ENCODE measurements at regions not wholly inside any gene's neighbourhood (a gene's known extent, or its start where the extent isn't known, plus 50 kb on each side); places are given as distances from the start of the nearest gene placed in this dataset.
"Not testable (repeated sequence)": the region's sequence is repeated elsewhere in the genome, so short reads cannot be mapped to it uniquely, and the experiment has no call there.

- in situ Hi-C loops (cut with MboI; ENCODE audit: low pct_unique_long_range_greater_than_20kb, low sequenced_read_pairs); DNase-seq: not testable (repeated sequence)
These were observed 674.6 kb upstream of the CTNND2 start for GRCh38 chr5:12578803-12579202.

DNA sequence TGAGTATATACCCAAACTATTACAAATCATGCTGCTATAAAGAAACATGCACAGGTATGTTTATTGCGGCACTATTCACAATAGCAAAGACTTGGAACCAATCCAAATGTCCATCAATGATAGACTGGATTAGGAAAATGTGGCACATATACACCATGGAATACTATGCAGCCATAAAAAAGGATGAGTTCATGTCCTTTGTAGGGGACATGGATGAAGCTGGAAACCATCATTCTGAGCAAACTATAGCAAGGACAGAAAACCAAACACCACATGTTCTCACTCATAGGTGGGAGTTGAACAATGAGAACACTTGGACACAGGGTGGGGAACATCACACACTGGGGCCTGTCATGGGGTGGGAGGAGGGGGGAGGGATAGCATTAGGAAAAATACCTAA, 672.7 kb upstream of the CTNND2 start:
- in situ Hi-C loops (cut with MboI; ENCODE audit: low pct_unique_long_range_greater_than_20kb, low sequenced_read_pairs); DNase-seq: not testable (repeated sequence)

- not testable (repeated sequence) for DNase-seq
These were observed 670.2 kb upstream of the CTNND2 start for GRCh38 chr5:12574298-12575093.

DNA sequence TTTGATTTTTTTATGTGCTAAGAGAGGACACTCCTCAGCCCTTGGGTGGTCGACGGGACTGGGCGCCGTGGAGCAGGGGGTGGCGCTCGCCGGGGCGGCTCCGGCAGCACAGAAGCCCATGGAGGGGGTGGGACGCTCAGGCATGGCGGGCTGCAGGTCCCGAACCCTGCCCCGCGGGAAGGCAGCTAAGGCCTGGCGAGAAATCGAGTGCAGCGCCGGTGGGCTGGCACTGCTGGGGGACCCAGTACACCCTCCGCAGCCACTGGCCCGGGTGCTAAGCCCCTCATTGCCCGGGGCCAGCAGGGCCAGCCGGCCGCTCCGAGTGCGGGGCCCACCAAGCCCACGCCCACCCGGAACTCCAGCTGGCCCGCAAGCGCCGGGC, 669.7 kb upstream of the CTNND2 start:
- DNase-seq; in situ Hi-C loops (cut with MboI; ENCODE audit: low pct_unique_long_range_greater_than_20kb, low sequenced_read_pairs): not testable (repeated sequence)

More at GRCh38 chr5:12574298-12575093, 670.2 kb upstream of the CTNND2 start:
- in situ Hi-C loops (cut with MboI; ENCODE audit: low pct_unique_long_range_greater_than_20kb, low sequenced_read_pairs): not testable (repeated sequence)

DNA sequence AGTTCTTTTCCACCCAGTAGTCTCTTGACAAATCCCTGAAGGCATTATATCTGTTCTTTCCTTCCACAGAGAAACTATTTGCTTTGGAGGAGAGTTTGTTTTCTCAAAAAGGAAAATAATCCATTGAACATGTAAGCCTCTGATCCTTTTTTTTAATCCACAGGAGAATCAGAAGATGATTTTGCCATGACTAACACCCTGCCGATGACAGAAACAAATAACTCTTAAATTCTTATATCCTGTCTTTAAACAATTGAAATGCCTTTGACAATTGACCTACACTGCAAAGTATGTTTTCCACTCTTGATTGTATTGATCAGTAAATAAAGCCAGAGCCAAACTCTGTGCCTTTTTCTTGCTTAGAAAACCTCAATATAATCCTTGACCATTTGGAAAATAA, 666.4 kb upstream of the CTNND2 start:
- in situ Hi-C loops (cut with MboI; ENCODE audit: low pct_unique_long_range_greater_than_20kb, low sequenced_read_pairs): no loop called here

DNA sequence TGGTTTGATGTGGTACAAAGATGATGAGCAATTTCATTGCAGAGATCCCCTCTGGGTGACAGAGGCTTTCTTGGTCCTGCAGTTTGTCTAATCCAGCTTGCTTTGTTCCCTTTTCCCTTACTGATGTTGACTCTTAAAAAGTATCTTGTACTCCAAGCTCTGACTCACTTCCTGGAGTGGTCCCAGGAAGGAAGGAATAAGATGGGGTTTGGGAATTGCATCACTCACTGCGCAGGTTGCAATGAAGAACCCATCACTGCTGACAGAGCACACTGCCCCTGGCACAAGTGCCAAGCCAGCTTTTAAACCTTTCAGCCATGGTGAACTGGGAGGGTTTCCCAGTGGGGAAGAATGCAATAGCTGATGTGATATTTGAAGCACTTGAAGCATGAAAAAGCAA, 662.2 kb upstream of the CTNND2 start:
- DNase-seq: no peak
- in situ Hi-C loops (cut with MboI; ENCODE audit: low pct_unique_long_range_greater_than_20kb, low sequenced_read_pairs): no loop called here

More for the DNA sequence above, 666.4 kb upstream of the CTNND2 start:
- DNase-seq: no peak

- DNase-seq: no peak
- in situ Hi-C loops (cut with MboI; ENCODE audit: low pct_unique_long_range_greater_than_20kb, low sequenced_read_pairs): no loop called here
These were observed 652.8 kb upstream of the CTNND2 start for GRCh38 chr5:12557012-12557411.

GRCh38 chr5:12526113-12526512, 621.9 kb upstream of the CTNND2 start:
- no peak for DNase-seq
- in situ Hi-C loops (cut with MboI; ENCODE audit: low pct_unique_long_range_greater_than_20kb, low sequenced_read_pairs): no loop called here

GRCh38 chr5:12522116-12522515, 617.9 kb upstream of the CTNND2 start:
- no peak for DNase-seq
- in situ Hi-C loops (cut with MboI; ENCODE audit: low pct_unique_long_range_greater_than_20kb, low sequenced_read_pairs): no loop called here

GRCh38 chr5:12504983-12505382, 600.7 kb upstream of the CTNND2 start:
- in situ Hi-C loops (cut with MboI; ENCODE audit: low pct_unique_long_range_greater_than_20kb, low sequenced_read_pairs); DNase-seq: not testable (repeated sequence)

GRCh38 chr5:12488161-12488560, 583.9 kb upstream of the CTNND2 start:
- no peak for DNase-seq
- in situ Hi-C loops (cut with MboI; ENCODE audit: low pct_unique_long_range_greater_than_20kb, low sequenced_read_pairs): no loop called here

- DNase-seq: no peak
- in situ Hi-C loops (cut with MboI; ENCODE audit: low pct_unique_long_range_greater_than_20kb, low sequenced_read_pairs): no loop called here
These were observed 576.2 kb upstream of the CTNND2 start for GRCh38 chr5:12480487-12480886.

- no peak for DNase-seq
- in situ Hi-C loops (cut with MboI; ENCODE audit: low pct_unique_long_range_greater_than_20kb, low sequenced_read_pairs): no loop called here
These were observed 573.3 kb upstream of the CTNND2 start for GRCh38 chr5:12477554-12477953.

DNA sequence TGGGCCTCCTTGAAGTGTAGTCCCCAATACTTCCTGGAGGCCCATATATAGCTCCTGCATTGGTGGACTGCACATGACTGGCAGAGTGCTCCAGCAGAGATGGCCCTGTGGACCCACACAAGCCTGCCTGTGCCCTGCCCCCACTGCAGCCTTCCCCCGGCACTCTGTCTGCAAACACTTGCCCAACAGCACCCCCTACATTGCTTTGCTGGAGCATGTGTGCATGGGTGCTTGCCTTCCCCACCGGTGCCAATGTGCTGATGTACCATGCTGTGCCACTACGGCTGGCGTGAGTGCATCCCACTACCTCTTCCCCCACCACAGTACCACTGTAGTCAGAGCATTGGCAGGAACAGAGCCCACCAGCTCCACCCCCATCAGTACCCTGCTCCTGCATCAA, 563.6 kb upstream of the CTNND2 start:
- in situ Hi-C loops (cut with MboI; ENCODE audit: low pct_unique_long_range_greater_than_20kb, low sequenced_read_pairs): no loop called here
- no peak for DNase-seq

DNA sequence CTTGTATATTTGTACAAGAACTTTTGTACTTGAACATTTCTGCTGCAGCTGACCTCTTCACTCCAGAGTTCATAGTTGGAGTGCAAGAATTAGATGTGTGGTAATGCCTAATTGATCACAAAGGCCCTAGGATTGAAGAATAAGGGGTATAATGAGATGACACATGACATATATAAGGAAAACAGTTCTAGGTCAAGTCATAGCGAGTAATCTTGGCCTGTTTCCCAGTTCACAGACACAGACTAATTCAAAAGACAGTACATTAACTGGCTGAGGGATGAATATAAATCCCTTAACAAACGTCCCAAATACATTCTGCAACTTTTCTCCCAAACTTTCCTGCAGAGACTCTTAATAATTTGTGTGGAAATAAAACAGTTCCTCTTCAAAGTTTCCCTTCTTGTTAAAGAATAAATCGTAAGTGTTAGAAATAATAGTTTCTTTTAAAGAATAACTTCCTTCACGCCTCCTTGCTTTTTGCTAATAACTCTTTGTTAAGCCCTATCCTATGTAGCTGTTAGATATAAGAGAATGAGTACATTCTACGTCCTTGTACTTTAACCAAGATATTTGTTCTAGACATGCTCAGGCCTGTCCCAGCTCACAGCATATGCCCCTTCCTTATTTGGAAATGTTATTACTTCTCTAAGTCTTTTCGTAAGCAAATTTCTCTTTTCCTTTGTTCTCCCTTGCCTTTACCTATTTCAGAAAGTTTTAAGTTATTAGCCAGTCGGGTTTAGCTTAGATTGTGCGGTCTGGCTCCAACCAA, 556.4 kb upstream of the CTNND2 start:
- DNase-seq: peak; percentile 2
- in situ Hi-C loops (cut with MboI; ENCODE audit: low pct_unique_long_range_greater_than_20kb, low sequenced_read_pairs): no loop called here

- in situ Hi-C loops (cut with MboI; ENCODE audit: low pct_unique_long_range_greater_than_20kb, low sequenced_read_pairs): no loop called here
- DNase-seq: no peak
These were observed 555.1 kb upstream of the CTNND2 start for GRCh38 chr5:12459326-12459725.

DNA sequence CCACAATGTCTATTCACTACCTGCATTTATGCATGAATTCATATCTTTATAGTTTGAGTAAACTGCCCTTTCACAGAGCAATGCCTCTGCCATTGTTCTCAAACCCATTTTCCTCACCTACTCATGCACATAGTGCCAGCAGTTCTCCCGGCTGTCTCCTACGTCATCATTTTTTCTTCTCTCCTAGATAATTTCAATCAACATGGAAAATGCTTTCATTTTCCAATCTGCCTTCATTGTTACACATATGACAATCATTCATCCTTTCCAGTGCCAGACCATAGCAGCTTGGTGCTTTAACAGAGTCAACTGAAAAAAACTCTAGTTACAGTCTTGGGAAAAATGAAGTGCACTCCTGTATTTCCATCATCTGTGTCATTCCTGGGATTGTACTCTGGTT, 514.8 kb upstream of the CTNND2 start:
- DNase-seq: no peak
- in situ Hi-C loops (cut with MboI; ENCODE audit: low pct_unique_long_range_greater_than_20kb, low sequenced_read_pairs): no loop called here

DNA sequence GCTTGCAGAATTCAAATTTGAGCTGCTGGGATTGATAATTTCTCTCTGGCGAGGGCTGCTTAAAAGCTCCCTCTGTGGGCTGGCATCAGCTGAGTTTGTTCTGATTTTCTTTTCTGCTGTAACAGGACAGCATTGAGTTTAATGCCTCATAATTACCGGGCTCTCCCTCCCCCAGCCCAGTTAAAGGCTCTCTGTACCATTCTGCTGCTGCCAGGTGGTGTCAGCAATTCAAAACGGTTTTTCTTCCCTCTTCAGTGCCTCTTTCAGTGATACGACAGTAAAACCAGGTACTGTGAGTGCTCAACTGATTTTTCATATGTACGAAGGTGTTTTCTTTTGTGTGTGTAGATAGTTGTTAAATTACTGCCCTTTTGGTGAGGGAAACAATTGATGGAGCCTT, 509.3 kb upstream of the CTNND2 start:
- DNase-seq: no peak
- in situ Hi-C loops (cut with MboI; ENCODE audit: low pct_unique_long_range_greater_than_20kb, low sequenced_read_pairs): no loop called here

- no peak for DNase-seq
- in situ Hi-C loops (cut with MboI; ENCODE audit: low pct_unique_long_range_greater_than_20kb, low sequenced_read_pairs): no loop called here
These were observed 508.8 kb upstream of the CTNND2 start for GRCh38 chr5:12413075-12413474.

DNA sequence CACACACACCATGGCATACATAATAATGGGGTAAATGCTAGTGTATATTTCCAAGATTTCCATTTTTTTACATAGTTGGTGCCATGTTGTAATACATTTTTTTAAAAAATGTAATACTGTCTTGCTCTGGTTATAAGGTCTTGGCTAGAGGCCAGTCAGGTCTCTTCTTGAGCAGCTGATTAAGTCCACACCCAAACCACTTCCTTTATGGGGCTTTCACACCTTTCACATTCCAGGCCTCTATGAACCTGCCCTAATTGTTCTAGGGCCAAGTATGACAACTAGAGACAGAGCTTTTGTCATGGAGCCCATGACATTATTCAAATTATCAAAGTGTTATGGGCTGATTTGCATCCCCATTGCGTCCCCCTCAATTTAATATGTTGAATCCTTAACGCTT, 495.6 kb upstream of the CTNND2 start:
- DNase-seq: no peak

More for the DNA sequence above, 495.6 kb upstream of the CTNND2 start:
- in situ Hi-C loops (cut with MboI; ENCODE audit: low pct_unique_long_range_greater_than_20kb, low sequenced_read_pairs): no loop called here

All from KBM-7 (cell line).